Neuron (in vitro differentiated cells): ENCODE measurements at regions not wholly inside any gene's neighbourhood (a gene's known extent, or its start where the extent isn't known, plus 50 kb on each side); places are given as distances from the start of the nearest gene placed in this dataset.

Source experiments
- H2AFZ ChIP-seq: one replicate; pipeline ENCODE4 v1.6.1; 2013; ENCODE audit warnings: low read depth, mild to moderate bottlenecking, inconsistent platforms, low read length, moderate library complexity
- H3K27me3 ChIP-seq: one replicate; pipeline ENCODE4 v1.6.1; 2013; ENCODE audit warnings: low read length; ENCODE audit not compliant: insufficient read depth
- H3K36me3 ChIP-seq: one replicate; pipeline ENCODE4 v1.6.1; 2013; ENCODE audit warnings: low read length; ENCODE audit not compliant: insufficient read depth
- H3K4me1 ChIP-seq: one replicate; pipeline ENCODE4 v1.6.1; 2013; ENCODE audit warnings: low read length; ENCODE audit not compliant: insufficient read depth
- H3K4me3 ChIP-seq: 2 replicates; pipeline ENCODE4 v1.5.1; 2013; ENCODE audit warnings: mild to moderate bottlenecking, low read length, moderate library complexity
- H3K9me3 ChIP-seq: one replicate; pipeline ENCODE4 v1.6.1; 2013; ENCODE audit warnings: low read length

DNA sequence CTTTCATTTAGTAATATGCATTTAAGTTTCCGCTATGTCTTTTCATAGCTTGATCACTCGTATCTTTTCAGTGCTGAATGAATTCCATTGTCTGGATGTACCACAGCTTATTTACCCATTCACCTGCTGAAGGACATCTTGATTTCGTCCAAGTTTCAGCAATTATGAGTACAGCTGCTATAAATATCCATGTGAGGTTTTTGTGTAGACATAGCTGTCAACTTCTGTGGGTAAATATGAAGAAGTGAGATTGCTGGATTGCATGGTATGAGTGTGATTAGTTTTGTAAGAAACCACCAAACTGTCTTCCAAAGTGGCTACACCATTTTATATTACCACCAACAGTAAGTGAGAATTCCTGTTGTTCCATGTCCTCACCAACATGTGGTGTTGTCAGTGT is 79.2 kb upstream of the STMND1 start:
- H3K9me3 ChIP-seq = no peaks in the 10 kb centered on the region
- no peaks in the 10 kb centered on the region for H3K36me3 ChIP-seq
- no peak overlapping the region for H3K4me3 ChIP-seq
- H2AFZ ChIP-seq = no peak overlapping the region
- no peaks in the 10 kb centered on the region for H3K27me3 ChIP-seq
- no peaks in the 10 kb centered on the region for H3K4me1 ChIP-seq

DNA sequence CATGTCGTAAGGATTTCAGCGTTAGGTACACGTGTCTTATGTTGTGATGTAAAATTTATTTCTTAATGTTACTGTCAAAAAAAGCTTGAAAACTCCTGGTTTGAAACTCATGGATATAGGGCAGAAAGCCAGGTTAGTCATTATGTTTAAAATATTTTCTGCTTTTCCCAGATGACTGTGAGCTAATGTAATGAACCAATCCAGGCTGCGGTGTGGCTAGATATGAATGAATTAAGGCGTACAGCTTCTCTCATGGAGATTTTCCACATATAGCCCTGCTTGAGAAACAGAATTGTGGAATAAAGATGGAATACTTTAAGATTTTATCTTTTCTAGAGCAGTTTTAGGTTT is 80.3 kb upstream of the STMND1 start:
- H3K4me1 ChIP-seq = no peaks in the 10 kb centered on the region
- H3K36me3 ChIP-seq = no peaks in the 10 kb centered on the region
- no peak overlapping the region for H3K4me3 ChIP-seq
- no peaks in the 10 kb centered on the region for H3K9me3 ChIP-seq
- H3K27me3 ChIP-seq = no peaks in the 10 kb centered on the region
- no peak overlapping the region for H2AFZ ChIP-seq

DNA sequence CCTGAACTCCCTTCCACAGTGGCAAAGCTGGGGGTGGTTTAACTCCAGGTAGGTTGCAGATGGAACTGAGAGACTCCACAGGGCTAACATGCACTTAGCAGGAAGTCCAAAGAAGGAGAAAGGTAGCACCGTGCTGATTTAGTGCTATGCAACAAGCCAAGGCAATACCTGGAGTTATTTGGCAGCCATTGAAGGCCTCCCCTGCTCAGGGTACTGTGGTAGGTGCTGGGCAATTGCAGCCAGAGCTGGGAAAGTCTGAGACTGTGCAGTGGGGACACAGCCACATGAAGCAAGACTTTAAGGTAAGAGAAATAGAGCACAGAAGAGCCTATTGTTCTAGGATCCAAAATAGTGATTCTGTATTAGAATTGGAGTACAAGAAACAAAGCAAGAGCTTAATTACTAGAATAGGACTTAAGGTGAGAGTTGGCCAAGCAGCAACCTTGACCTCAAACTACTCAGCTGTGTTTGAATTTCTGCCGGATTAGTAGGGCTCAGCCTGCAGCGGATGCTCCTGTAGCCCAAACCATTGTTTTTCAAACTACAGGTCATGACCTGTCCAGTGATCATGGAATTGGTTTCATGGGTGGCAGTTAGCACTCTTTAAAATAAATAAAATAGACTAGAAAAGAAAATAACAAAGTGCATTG is 80.8 kb upstream of the STMND1 start:
- no peak overlapping the region for H3K4me3 ChIP-seq
- H3K9me3 ChIP-seq = no peaks in the 10 kb centered on the region
- no peak overlapping the region for H2AFZ ChIP-seq
- H3K27me3 ChIP-seq = no peaks in the 10 kb centered on the region
- no peaks in the 10 kb centered on the region for H3K36me3 ChIP-seq
- H3K4me1 ChIP-seq = no peaks in the 10 kb centered on the region

DNA sequence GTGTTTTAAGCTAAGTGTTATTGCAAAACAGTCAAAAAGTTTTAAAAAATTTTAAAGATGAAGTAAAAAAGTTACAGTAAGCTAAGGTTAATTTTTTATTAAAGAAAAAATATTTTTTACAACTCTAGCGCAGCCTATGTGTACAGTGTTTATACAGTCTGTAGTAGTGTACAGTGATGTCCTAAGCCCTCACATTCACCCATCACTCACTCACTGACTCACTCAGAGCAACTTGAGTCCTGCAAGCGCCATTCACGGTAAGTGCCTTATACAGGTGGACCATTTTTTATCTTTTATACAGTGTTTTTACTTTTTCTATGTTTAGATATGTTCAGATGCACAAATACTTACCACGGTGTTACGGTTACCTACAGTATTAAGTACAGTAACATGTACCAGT is 83.4 kb upstream of the STMND1 start:
- no peaks in the 10 kb centered on the region for H3K9me3 ChIP-seq
- H3K4me3 ChIP-seq = no peak overlapping the region
- H2AFZ ChIP-seq = no peak overlapping the region
- H3K4me1 ChIP-seq = no peaks in the 10 kb centered on the region
- H3K36me3 ChIP-seq = no peaks in the 10 kb centered on the region
- H3K27me3 ChIP-seq = no peaks in the 10 kb centered on the region

DNA sequence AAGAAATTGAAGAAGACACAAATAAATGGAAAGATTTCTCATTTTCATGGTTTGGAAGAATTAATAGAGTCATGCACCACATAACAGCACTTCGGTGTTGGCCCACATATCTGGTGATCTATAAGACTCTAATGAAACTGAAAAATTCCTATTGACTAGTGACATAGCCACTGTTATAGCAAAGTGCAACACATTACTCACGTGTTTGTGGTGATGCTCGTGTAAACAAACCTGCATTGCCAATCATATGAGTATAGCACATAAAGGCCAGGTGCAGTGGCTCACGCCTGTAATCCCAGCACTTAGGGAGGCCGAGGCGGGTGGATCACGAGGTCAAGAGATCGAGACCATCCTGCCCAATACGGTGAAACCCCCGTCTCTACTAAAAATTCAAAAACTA is 84.4 kb upstream of the STMND1 start:
- no peaks in the 10 kb centered on the region for H3K4me1 ChIP-seq
- H3K4me3 ChIP-seq = no peak overlapping the region
- no peaks in the 10 kb centered on the region for H3K27me3 ChIP-seq
- H2AFZ ChIP-seq = no peak overlapping the region
- H3K9me3 ChIP-seq = no peaks in the 10 kb centered on the region
- H3K36me3 ChIP-seq = no peaks in the 10 kb centered on the region

DNA sequence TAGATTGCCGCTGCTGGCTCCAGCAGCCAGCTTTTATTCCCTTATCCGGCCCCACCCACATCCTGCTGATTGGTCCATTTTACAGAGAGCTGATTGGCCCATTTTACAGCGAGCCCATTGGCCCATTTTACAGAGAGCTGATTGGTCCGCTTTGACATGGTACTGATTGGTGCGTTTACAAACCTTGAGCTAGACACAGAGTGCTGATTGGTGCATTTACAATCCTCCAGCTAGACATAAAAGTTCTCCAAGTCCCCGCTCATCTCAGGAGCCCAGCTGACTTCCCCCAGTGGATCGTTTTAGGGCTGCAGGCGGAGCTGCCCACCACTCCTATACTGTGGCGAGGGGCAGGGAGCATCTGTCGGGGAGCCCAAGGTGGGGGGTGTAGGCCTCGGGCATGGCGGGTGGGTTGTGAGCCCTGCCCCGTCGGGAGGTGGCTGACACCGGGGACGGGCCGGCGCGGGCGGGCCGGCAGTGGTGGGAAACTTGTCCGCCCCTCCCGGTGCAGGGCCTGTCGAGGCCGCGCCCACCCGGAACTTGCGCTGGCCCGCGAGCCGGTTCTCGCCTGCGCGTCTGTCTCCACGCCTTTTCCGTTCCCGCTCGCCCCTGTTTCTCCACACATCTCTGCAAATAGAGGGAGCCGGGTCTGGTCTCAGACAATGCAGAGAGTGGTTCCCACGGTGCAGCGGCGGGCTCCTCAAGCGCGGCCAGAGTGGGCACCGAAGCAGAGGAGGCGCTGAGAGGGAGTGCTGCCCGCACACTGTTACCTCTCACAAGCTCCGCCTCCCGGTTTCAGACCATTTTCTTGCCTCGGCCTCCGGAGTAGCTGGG is 86.1 kb upstream of the STMND1 start:
- no peak overlapping the region for H2AFZ ChIP-seq
- H3K4me1 ChIP-seq = no peaks in the 10 kb centered on the region
- H3K27me3 ChIP-seq = no peaks in the 10 kb centered on the region
- no peak overlapping the region for H3K4me3 ChIP-seq
- H3K9me3 ChIP-seq = no peaks in the 10 kb centered on the region
- no peaks in the 10 kb centered on the region for H3K36me3 ChIP-seq

DNA sequence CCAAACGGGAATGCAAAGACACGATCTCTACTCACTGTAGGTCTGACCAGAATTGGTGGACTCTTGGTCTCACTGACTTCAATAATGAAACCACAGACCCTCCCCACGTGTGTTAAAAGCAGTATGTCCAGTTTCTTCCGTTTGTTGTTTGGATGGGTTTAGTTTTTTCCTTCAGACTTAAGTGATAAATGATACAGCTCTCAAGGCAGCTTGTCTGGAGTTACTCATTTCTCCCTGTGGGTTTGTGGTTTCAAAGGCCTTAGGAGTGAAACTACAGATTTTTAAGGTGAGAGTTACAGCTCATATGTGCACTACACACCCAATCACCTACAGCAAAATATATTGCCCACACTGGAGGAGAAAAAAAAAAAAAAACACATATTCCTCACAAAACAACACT is 86.7 kb upstream of the STMND1 start:
- Histone ChIP-seq H3K27me3 (no peaks in the 10 kb centered on the region), H3K9me3 (no peaks in the 10 kb centered on the region), H2AFZ (no peak overlapping the region), H3K4me3 (no peak overlapping the region), H3K4me1 (no peaks in the 10 kb centered on the region), H3K36me3 (no peaks in the 10 kb centered on the region)

DNA sequence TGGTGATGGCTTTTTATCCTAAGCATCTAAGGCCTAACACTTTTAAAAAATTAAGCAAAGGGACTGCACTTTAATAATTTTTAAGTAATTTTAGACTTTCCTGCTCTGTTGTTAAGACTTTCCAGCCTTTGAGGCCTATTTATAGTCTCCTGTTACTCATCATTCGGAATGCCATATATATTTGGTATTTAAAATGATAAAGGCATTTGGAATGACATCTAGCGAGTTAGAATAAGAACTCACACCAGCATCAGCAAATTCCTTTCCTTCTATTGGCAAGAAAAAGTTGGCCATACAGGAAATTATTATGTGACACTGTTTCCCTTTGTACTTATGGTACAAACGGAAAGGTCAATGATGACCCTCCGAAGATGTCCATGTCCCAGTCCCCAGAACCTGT is 88.1 kb upstream of the STMND1 start:
- Histone ChIP-seq H3K9me3 (no peaks in the 10 kb centered on the region), H2AFZ (no peak overlapping the region), H3K4me3 (no peak overlapping the region), H3K4me1 (no peaks in the 10 kb centered on the region), H3K36me3 (no peaks in the 10 kb centered on the region), H3K27me3 (no peaks in the 10 kb centered on the region)

DNA sequence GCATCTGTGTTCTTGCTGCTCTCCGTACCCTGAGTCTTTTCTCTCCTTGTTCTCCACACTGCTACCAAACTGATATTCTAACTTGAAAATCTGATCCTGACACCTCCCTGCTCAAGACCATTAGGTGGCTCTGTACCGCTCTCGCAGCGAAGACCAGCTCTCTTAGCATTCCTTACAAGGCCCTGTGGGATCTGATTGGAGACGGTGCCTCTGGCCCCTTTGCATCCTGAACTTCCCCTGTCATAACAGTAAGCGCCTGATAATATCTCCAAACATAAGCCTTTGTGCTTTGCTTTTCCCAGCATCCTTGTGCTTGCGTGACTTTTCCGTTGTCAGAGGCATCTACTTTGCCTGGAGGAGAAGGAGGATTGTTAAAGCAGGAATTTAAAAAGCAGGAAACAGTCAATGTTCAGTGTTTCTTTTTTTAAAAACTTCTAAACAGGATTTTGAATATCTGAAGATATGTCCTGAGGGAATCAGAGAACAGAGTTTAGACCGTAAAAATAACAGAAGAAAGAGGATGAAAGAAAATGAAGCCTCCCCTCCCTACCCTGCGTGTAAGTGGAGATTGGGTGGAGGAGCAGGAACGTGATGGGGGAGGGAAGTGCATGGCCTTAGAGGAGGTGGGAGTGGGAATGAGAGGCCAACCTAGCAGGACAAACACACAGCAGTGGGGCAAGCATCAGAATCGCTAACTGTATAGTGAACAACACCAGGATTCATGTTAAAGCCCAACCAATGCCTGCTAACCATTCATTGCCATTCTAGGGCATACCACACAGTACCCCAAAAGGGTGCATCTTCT is 89.2 kb upstream of the STMND1 start:
- no peaks in the 10 kb centered on the region for H3K27me3 ChIP-seq

DNA sequence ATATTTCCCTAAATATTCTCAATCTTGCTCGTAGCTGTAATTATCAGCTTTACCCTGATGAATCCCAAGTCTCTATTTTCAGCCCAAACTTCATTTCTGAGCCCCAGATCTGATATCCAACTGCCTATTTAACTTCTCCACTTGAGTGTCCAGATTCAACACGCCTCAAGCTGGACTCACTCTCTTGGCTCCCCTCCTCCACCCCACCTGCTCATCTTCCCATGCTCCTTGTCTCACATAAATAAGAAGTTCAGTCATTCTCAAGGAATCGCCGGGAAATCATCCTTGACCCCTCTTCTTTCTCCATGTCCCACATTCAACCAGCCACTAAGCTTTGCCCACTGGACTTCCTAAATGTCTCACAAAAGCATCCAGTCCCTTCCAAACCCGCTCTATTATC is 89.9 kb upstream of the STMND1 start:
- no peaks in the 10 kb centered on the region for H3K36me3 ChIP-seq
- no peak overlapping the region for H3K4me3 ChIP-seq
- H3K27me3 ChIP-seq = no peaks in the 10 kb centered on the region
- no peak overlapping the region for H2AFZ ChIP-seq
- no peaks in the 10 kb centered on the region for H3K4me1 ChIP-seq
- no peaks in the 10 kb centered on the region for H3K9me3 ChIP-seq

More for the DNA sequence above, 89.2 kb upstream of the STMND1 start:
- Histone ChIP-seq H3K36me3 (no peaks in the 10 kb centered on the region), H3K4me3 (no peak overlapping the region), H3K4me1 (no peaks in the 10 kb centered on the region), H3K9me3 (no peaks in the 10 kb centered on the region), H2AFZ (no peak overlapping the region)

DNA sequence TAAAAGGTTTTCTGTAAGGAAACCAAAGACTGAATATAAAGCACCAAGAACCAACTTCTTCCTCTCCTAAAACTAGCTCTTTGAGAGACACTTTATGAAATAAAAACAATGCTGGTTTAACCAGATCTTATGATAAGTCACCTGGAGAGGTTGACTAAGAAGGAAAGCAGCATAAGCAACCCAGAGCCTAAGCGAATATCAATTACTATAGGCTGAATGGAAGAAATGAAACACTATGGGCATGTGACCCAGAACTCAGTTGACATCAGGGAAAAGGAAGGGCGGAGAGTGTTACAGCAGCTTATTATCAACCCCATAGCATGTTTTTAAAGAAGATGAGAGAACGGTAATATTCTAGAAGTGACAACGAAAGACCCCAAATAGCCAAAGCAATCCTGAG is 94.1 kb upstream of the STMND1 start:
- Histone ChIP-seq H3K27me3 (no peaks in the 10 kb centered on the region), H3K36me3 (no peaks in the 10 kb centered on the region), H2AFZ (no peak overlapping the region), H3K9me3 (no peaks in the 10 kb centered on the region), H3K4me1 (no peaks in the 10 kb centered on the region), H3K4me3 (no peak overlapping the region)

DNA sequence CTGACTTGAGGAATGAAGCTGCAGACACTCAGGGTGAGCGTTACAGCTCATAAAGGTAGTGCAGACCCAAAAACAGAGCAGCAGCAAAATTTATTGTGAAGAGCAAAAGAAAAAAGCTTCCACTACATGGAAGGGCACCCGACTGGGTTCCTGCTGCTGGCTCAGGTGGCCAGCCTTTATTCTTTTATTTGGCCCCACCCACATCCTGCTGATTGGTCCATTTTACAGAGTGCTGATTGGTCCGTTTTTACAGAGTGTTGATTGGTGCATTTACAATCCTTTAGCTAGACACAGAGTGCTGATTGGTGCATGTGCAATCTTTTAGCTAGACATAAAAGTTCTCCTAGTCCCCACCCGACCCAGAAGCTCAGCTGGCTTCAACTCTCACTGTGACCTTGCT is 95.3 kb upstream of the STMND1 start:
- Histone ChIP-seq H3K9me3 (no peaks in the 10 kb centered on the region), H3K36me3 (no peaks in the 10 kb centered on the region), H3K4me1 (no peaks in the 10 kb centered on the region), H3K27me3 (no peaks in the 10 kb centered on the region), H2AFZ (no peak overlapping the region), H3K4me3 (no peak overlapping the region)

DNA sequence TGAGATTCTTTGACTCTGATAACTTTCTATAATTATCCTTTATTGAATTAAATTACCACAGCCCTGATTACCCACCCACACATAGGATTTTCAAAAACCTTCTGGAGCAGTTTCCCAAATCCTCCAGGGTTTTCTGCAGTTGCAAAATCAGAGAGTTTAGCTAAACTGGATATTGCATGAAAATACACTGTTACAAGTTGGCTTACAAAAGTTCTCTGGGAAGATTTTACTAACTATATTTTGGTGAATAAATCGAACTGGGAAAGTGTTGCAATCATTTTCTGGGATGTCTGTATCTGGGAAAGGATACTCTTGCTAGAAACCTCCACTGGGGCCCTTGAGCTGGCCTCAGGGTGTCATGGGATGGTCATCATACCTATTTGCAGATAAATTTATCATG is 97.6 kb upstream of the STMND1 start:
- Histone ChIP-seq H3K4me1 (no peaks in the 10 kb centered on the region), H3K36me3 (no peaks in the 10 kb centered on the region), H3K27me3 (no peaks in the 10 kb centered on the region), H2AFZ (no peak overlapping the region), H3K9me3 (no peaks in the 10 kb centered on the region), H3K4me3 (no peak overlapping the region)
